Retina (tissue), 1 donor: ENCODE measurements at regions not wholly inside any gene's neighbourhood (a gene's known extent, or its start where the extent isn't known, plus 50 kb on each side); places are given as distances from the start of the nearest gene placed in this dataset.
A peak's percentile ranks its signal among the peaks of the same experiment; 100 is the strongest.

ENCODE experiments used
- DNase-seq: peaks from one replicate; pipeline ENCODE4 v3.0.0-alpha.2; 2016

- no peak for DNase-seq
Observed at GRCh38 chr9:11338130-11338529, 725.3 kb upstream of the PTPRD start.

- no peak for DNase-seq
Observed at GRCh38 chr9:11340654-11341053, 727.9 kb upstream of the PTPRD start.

GRCh38 chr9:11347437-11347836 lies 734.6 kb upstream of the PTPRD start:
- no peak for DNase-seq

- DNase-seq: no peak
Observed at GRCh38 chr9:11348366-11348765, 735.6 kb upstream of the PTPRD start.

GRCh38 chr9:11349187-11349586 lies 736.4 kb upstream of the PTPRD start:
- no peak for DNase-seq

GRCh38 chr9:11352612-11353011 lies 739.8 kb upstream of the PTPRD start:
- DNase-seq: no peak

- DNase-seq: peak; percentile 36
Observed at GRCh38 chr9:11356067-11356466, 743.3 kb upstream of the PTPRD start.

- no peak for DNase-seq
Observed at GRCh38 chr9:11366585-11367129, 753.9 kb upstream of the PTPRD start.

GRCh38 chr9:11374926-11375325 lies 762.1 kb upstream of the PTPRD start:
- DNase-seq: no peak

- no peak for DNase-seq
Observed at GRCh38 chr9:11402621-11403020, 789.8 kb upstream of the PTPRD start.

- no peak for DNase-seq
Observed at GRCh38 chr9:11414241-11414640, 801.4 kb upstream of the PTPRD start.

- peak; percentile 14 for DNase-seq
Observed at GRCh38 chr9:11417782-11418181, 805.0 kb upstream of the PTPRD start.

GRCh38 chr9:11431490-11431889 lies 818.7 kb upstream of the PTPRD start:
- DNase-seq: no peak

GRCh38 chr9:11432361-11432760 lies 819.6 kb upstream of the PTPRD start:
- DNase-seq: no peak

- no peak for DNase-seq
Observed at GRCh38 chr9:11443631-11444030, 830.8 kb upstream of the PTPRD start.

GRCh38 chr9:11457825-11458790 lies 845.3 kb upstream of the PTPRD start:
- DNase-seq: peak; percentile 61

GRCh38 chr9:11469745-11470144 lies 856.9 kb upstream of the PTPRD start:
- DNase-seq: no peak

GRCh38 chr9:11471321-11471720 lies 858.5 kb upstream of the PTPRD start:
- no peak for DNase-seq

GRCh38 chr9:11500780-11501179 lies 888.0 kb upstream of the PTPRD start:
- DNase-seq: no peak

GRCh38 chr9:11506980-11507379 lies 894.2 kb upstream of the PTPRD start:
- no peak for DNase-seq

- no peak for DNase-seq
Observed at GRCh38 chr9:11537566-11537965, 924.8 kb upstream of the PTPRD start.

GRCh38 chr9:11542781-11543180 lies 930.0 kb upstream of the PTPRD start:
- DNase-seq: no peak

GRCh38 chr9:11546231-11546630 lies 933.4 kb upstream of the PTPRD start:
- DNase-seq: peak; percentile 21

GRCh38 chr9:11549311-11549794 lies 936.6 kb upstream of the PTPRD start:
- DNase-seq: no peak
